HUES6 (cell line): ENCODE measurements at regions not wholly inside any gene's neighbourhood (a gene's known extent, or its start where the extent isn't known, plus 50 kb on each side); places are given as distances from the start of the nearest gene placed in this dataset.

Source experiments
- H3K27ac ChIP-seq: 2 replicates; pipeline ENCODE4 v1.7.0; 2013; ENCODE audit warnings: low read depth, mild to moderate bottlenecking, low read length, inconsistent platforms
- H3K27me3 ChIP-seq: 2 replicates; pipeline ENCODE4 v1.6.1; 2013; ENCODE audit warnings: low read length; ENCODE audit not compliant: control insufficient read depth, insufficient read depth
- H3K36me3 ChIP-seq: 2 replicates; pipeline ENCODE4 v1.6.1; 2013; ENCODE audit warnings: low read length; ENCODE audit not compliant: control insufficient read depth, insufficient read depth
- H3K4me1 ChIP-seq: 2 replicates; pipeline ENCODE4 v1.6.1; 2013; ENCODE audit warnings: low read length; ENCODE audit not compliant: control insufficient read depth, insufficient read depth
- H3K4me3 ChIP-seq: 2 replicates; pipeline ENCODE4 v1.5.1; 2013; ENCODE audit warnings: low read depth, low read length
- H3K9ac ChIP-seq: one replicate; pipeline ENCODE4 v1.6.1; 2013; ENCODE audit warnings: mild to moderate bottlenecking, low read length
- H3K9me3 ChIP-seq: 2 replicates; pipeline ENCODE4 v1.6.1; 2013; ENCODE audit warnings: low read depth, low read length; ENCODE audit not compliant: control insufficient read depth, insufficient read depth

DNA sequence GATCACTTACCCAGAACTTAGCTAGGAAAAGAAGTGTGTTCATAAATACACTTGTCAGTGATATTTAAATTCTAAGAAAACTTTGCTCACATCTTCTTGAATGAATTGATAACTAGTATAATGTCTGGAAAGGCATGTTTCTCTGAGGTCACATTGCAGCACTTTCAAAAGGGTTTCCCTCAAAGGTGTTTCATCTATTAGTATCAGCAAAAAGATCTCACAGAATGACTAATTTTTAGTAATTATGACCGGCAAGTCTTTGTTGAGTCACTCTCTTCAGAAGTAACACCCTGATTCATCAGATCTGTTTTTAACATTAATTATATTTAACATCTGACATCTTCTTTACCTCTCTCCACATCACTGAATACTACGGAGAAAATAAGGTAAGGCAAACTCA lies 222.3 kb downstream of the IKZF2 start:
- Histone ChIP-seq H3K4me3 (no peak overlapping the region), H3K4me1 (no peaks in the 10 kb centered on the region), H3K36me3 (no peaks in the 10 kb centered on the region), H3K27me3 (no peaks in the 10 kb centered on the region), H3K9ac (no peak overlapping the region), H3K9me3 (peaks cover 5% of the 10 kb centered on the region), H3K27ac (no peak overlapping the region)

- H3K9me3 ChIP-seq: peaks cover 5% of the 10 kb centered on the region
- H3K4me1 ChIP-seq: no peaks in the 10 kb centered on the region
- H3K36me3 ChIP-seq: no peaks in the 10 kb centered on the region
- no peak overlapping the region for H3K4me3 ChIP-seq
- H3K27ac ChIP-seq: no peak overlapping the region
- H3K27me3 ChIP-seq: no peaks in the 10 kb centered on the region
- H3K9ac ChIP-seq: no peak overlapping the region
These were observed 222.7 kb downstream of the IKZF2 start for GRCh38 chr2:212928681-212929080.

DNA sequence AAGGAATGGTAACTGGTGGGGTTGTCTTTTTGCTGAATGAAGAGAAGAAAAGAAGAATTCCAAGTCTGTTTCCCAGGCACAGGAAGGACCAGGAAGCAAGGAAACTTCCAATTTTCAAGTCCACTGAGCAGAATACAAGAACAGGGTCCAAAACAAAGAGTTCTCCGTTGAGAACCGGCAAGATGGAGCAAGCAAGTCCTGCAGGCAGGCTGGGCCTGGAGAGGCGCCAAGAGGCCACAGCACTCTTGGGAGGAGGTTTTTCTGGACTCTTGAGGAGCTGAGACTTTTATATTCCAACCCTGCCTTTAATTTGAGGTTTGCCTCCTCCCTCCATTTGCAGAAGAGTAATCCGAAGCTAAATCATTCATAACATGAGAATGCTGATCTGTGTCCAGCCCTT lies 224.5 kb downstream of the IKZF2 start:
- Histone ChIP-seq H3K4me3 (no peak overlapping the region), H3K36me3 (no peaks in the 10 kb centered on the region), H3K4me1 (no peaks in the 10 kb centered on the region), H3K27me3 (no peaks in the 10 kb centered on the region), H3K9me3 (peaks cover 5% of the 10 kb centered on the region), H3K9ac (no peak overlapping the region), H3K27ac (no peak overlapping the region)

- H3K27me3 ChIP-seq: no peaks in the 10 kb centered on the region
- H3K36me3 ChIP-seq: no peaks in the 10 kb centered on the region
- H3K9ac ChIP-seq: no peak overlapping the region
- H3K9me3 ChIP-seq: peaks cover 5% of the 10 kb centered on the region
- no peak overlapping the region for H3K4me3 ChIP-seq
- no peak overlapping the region for H3K27ac ChIP-seq
- H3K4me1 ChIP-seq: peaks cover 9% of the 10 kb centered on the region
These were observed 228.0 kb downstream of the IKZF2 start for GRCh38 chr2:212923393-212923792.

- Histone ChIP-seq H3K4me1 (peaks cover 13% of the 10 kb centered on the region), H3K9me3 (peaks cover 5% of the 10 kb centered on the region), H3K36me3 (no peaks in the 10 kb centered on the region), H3K9ac (no peak overlapping the region), H3K27ac (no peak overlapping the region), H3K4me3 (no peak overlapping the region), H3K27me3 (no peaks in the 10 kb centered on the region)
These were observed 228.7 kb downstream of the IKZF2 start for GRCh38 chr2:212922701-212923100.

GRCh38 chr2:212921711-212922110 lies 229.7 kb downstream of the IKZF2 start:
- Histone ChIP-seq H3K4me3 (no peak overlapping the region), H3K4me1 (peaks cover 21% of the 10 kb centered on the region), H3K36me3 (no peaks in the 10 kb centered on the region), H3K9me3 (peaks cover 5% of the 10 kb centered on the region), H3K27ac (no peak overlapping the region), H3K27me3 (no peaks in the 10 kb centered on the region), H3K9ac (no peak overlapping the region)

- no peak overlapping the region for H3K27ac ChIP-seq
- no peak overlapping the region for H3K9ac ChIP-seq
- H3K4me1 ChIP-seq: peaks cover 28% of the 10 kb centered on the region
- H3K36me3 ChIP-seq: no peaks in the 10 kb centered on the region
- H3K4me3 ChIP-seq: no peak overlapping the region
- peaks cover 5% of the 10 kb centered on the region for H3K9me3 ChIP-seq
- no peaks in the 10 kb centered on the region for H3K27me3 ChIP-seq
These were observed 230.4 kb downstream of the IKZF2 start for GRCh38 chr2:212921061-212921460.

GRCh38 chr2:212919238-212919637 lies 232.2 kb downstream of the IKZF2 start:
- no peak overlapping the region for H3K27ac ChIP-seq
- no peaks in the 10 kb centered on the region for H3K27me3 ChIP-seq
- no peaks in the 10 kb centered on the region for H3K9me3 ChIP-seq
- H3K36me3 ChIP-seq: no peaks in the 10 kb centered on the region
- peaks cover 31% of the 10 kb centered on the region for H3K4me1 ChIP-seq
- no peak overlapping the region for H3K9ac ChIP-seq
- H3K4me3 ChIP-seq: no peak overlapping the region

- no peaks in the 10 kb centered on the region for H3K9me3 ChIP-seq
- H3K9ac ChIP-seq: no peak overlapping the region
- no peaks in the 10 kb centered on the region for H3K36me3 ChIP-seq
- no peaks in the 10 kb centered on the region for H3K27me3 ChIP-seq
- H3K27ac ChIP-seq: no peak overlapping the region
- H3K4me1 ChIP-seq: peaks cover 31% of the 10 kb centered on the region
- H3K4me3 ChIP-seq: no peak overlapping the region
These were observed 233.1 kb downstream of the IKZF2 start for GRCh38 chr2:212918336-212918735.

- H3K9me3 ChIP-seq: no peaks in the 10 kb centered on the region
- peaks cover 34% of the 10 kb centered on the region for H3K4me1 ChIP-seq
- no peak overlapping the region for H3K9ac ChIP-seq
- H3K27ac ChIP-seq: no peak overlapping the region
- H3K36me3 ChIP-seq: no peaks in the 10 kb centered on the region
- H3K4me3 ChIP-seq: no peak overlapping the region
- no peaks in the 10 kb centered on the region for H3K27me3 ChIP-seq
These were observed 236.2 kb downstream of the IKZF2 start for GRCh38 chr2:212915121-212915782.

GRCh38 chr2:212914392-212914791 lies 237.0 kb downstream of the IKZF2 start:
- Histone ChIP-seq H3K36me3 (no peaks in the 10 kb centered on the region), H3K4me1 (peaks cover 33% of the 10 kb centered on the region), H3K9me3 (no peaks in the 10 kb centered on the region), H3K27me3 (no peaks in the 10 kb centered on the region), H3K4me3 (no peak overlapping the region), H3K9ac (no peak overlapping the region), H3K27ac (no peak overlapping the region)
